ENCODE measurements at regions not wholly inside any gene's neighbourhood (a gene's known extent, or its start where the extent isn't known, plus 50 kb on each side); places are given as distances from the start of the nearest gene placed in this dataset.
"Not testable (repeated sequence)": the region's sequence is repeated elsewhere in the genome, so short reads cannot be mapped to it uniquely, and the experiment has no call there.

GRCh38 chr2:13353083-13353482 is 636.3 kb downstream of the TRIB2 start:
- TF ChIP-seq, protein P1, sequence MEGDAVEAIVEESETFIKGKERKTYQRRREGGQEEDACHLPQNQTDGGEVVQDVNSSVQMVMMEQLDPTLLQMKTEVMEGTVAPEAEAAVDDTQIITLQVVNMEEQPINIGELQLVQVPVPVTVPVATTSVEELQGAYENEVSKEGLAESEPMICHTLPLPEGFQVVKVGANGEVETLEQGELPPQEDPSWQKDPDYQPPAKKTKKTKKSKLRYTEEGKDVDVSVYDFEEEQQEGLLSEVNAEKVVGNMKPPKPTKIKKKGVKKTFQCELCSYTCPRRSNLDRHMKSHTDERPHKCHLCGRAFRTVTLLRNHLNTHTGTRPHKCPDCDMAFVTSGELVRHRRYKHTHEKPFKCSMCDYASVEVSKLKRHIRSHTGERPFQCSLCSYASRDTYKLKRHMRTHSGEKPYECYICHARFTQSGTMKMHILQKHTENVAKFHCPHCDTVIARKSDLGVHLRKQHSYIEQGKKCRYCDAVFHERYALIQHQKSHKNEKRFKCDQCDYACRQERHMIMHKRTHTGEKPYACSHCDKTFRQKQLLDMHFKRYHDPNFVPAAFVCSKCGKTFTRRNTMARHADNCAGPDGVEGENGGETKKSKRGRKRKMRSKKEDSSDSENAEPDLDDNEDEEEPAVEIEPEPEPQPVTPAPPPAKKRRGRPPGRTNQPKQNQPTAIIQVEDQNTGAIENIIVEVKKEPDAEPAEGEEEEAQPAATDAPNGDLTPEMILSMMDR (IDR thresholded peaks at IDR 0.05; ENCODE audit: insufficient read depth, low read length, poor library complexity, severe bottlenecking) = no peak
- DNase-seq (ENCODE audit: low read depth) = no peak
- no peaks in the 10 kb centered on the region for H3K36me3 ChIP-seq (ENCODE audit: control insufficient read depth, insufficient read depth, low read length)
- H3K27me3 ChIP-seq (ENCODE audit: control insufficient read depth, insufficient read depth, low read length) = no peaks in the 10 kb centered on the region
- no peak overlapping the region for H3K4me3 ChIP-seq (ENCODE audit: low read depth, low read length)

DNA sequence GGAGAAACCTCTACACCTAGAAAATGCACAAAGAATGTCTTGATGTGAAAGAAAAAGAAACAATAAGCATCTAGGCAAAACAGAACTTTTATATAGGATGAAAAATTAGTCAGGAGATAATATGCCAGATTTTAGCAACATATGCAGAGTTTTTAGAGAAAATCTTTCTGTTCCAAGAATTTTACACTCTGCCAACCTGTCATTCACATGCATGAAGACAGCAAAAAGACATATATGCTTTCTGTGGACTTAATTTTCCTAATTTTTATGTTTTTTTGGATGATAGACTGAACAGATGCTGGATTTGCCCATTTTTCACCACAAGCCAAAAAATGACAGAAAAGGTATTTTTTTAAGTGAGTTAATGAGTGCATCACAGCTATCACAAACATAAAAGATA is 637.3 kb downstream of the TRIB2 start:
- Histone ChIP-seq H3K4me3 (ENCODE audit: low read depth, low read length) (no peak overlapping the region), H3K27me3 (ENCODE audit: control insufficient read depth, insufficient read depth, low read length) (no peaks in the 10 kb centered on the region), H3K36me3 (ENCODE audit: control insufficient read depth, insufficient read depth, low read length) (no peaks in the 10 kb centered on the region)
- TF ChIP-seq, protein P1 (IDR thresholded peaks at IDR 0.05; ENCODE audit: insufficient read depth, low read length, poor library complexity, severe bottlenecking) = no peak
- DNase-seq (ENCODE audit: low read depth) = no peak

DNA sequence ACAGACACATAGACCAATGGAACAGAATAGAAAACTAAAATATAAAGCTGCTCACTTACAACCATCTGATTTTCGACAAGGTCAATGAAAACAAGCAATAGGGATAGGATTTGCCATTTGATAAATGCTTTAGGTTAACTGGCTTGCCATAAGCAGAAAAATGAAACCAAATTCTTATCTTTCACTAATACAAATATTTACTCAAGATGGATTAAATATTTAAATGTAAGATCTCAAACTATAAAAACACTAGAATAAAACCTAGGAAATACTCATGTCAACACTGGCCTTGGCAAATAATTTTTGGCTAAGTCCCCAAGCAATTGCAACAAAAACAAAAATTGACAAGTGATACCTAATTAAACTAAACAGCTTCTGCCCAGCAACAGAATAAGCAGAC is 665.2 kb downstream of the TRIB2 start:
- H3K27me3 ChIP-seq (ENCODE audit: control insufficient read depth, insufficient read depth, low read length); H3K36me3 ChIP-seq (ENCODE audit: control insufficient read depth, insufficient read depth, low read length); DNase-seq (ENCODE audit: low read depth); H3K4me3 ChIP-seq (ENCODE audit: low read depth, low read length): not testable (repeated sequence)

DNA sequence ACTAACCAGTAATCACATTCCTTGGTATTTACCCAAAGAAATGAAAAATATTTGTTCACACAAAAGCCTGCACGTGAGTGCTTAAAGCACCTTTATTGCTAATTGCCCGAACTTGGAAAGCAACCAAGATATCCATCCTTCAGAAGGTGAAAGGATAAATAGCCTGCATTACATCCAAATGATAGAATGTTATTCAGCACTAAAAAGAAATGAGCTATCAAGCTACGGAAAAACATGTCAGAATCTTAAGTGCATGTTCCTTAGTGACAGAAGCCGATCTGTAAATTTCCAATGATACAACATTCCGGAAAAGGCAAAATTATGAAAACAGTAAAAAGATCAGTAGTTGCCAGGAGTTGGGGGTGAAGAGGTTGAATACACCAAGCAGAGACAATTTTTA is 672.4 kb downstream of the TRIB2 start:
- H3K27me3 ChIP-seq (ENCODE audit: control insufficient read depth, insufficient read depth, low read length); H3K36me3 ChIP-seq (ENCODE audit: control insufficient read depth, insufficient read depth, low read length); H3K4me3 ChIP-seq (ENCODE audit: low read depth, low read length); DNase-seq (ENCODE audit: low read depth): not testable (repeated sequence)

DNA sequence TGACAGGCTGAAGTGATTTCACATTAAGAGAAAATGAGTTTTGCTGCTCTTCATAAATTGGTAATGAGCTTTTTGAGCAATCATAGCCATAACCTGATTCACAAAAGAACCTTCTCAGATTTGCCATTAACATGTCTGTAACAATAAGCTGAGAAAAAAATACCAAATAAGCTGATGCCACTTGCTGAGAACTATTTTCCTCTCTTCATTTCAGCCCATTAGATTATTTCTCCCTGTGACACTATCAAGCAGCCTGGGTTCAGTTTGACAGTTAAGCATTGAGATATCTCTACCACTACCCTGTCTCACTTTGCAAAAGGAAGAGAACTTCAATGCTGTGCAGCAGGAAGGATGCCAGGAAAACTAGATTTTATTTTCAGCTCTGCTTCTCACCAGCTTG is 673.9 kb downstream of the TRIB2 start:
- Histone ChIP-seq H3K36me3 (ENCODE audit: control insufficient read depth, insufficient read depth, low read length) (no peaks in the 10 kb centered on the region), H3K4me3 (ENCODE audit: low read depth, low read length) (no peak overlapping the region), H3K27me3 (ENCODE audit: control insufficient read depth, insufficient read depth, low read length) (no peaks in the 10 kb centered on the region)
- no peak for DNase-seq (ENCODE audit: low read depth)
- TF ChIP-seq, protein P1 (IDR thresholded peaks at IDR 0.05; ENCODE audit: insufficient read depth, low read length, poor library complexity, severe bottlenecking) = no peak

DNA sequence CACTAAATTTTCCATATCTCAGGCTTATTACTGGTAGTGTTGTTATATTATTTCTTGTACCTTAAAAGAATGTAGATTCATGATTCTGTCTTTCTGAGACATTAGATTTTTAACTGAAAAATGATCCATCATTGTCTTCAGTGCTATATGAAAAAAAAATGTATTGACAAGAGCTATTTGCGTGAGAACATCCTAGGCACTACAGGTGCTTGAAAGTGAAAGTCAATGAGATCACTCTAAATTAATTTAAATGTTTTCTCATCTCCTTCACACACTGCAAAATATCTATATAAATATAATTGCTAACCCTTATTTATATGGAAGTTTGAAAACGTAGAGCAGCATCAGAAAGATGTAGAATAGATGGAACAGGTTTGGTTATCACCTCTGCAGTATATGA is 684.6 kb downstream of the TRIB2 start:
- no peaks in the 10 kb centered on the region for H3K36me3 ChIP-seq (ENCODE audit: control insufficient read depth, insufficient read depth, low read length)
- H3K27me3 ChIP-seq (ENCODE audit: control insufficient read depth, insufficient read depth, low read length) = no peaks in the 10 kb centered on the region
- TF ChIP-seq, protein P1 (IDR thresholded peaks at IDR 0.05; ENCODE audit: insufficient read depth, low read length, poor library complexity, severe bottlenecking) = no peak
- DNase-seq (ENCODE audit: low read depth) = no peak
- H3K4me3 ChIP-seq (ENCODE audit: low read depth, low read length) = no peak overlapping the region

DNA sequence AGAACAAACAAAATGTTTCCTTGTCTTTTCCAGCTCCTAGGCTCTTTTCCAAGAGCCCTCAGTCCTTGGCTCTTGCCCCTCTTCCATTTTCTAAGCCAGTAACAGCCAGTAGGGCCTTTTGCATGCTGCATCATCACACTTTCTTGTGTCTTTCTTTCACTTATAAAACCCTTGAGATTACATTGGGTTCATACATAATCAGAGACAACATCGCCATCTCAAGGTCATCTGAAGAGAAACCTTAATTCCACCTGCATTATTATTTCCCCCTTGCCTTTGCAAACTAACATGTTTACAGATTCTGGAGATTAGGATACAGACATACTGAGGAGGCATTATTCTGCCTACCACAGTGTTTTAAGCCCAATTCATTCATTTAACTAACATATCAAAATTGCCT is 697.3 kb downstream of the TRIB2 start:
- TF ChIP-seq, protein P1 (IDR thresholded peaks at IDR 0.05; ENCODE audit: insufficient read depth, low read length, poor library complexity, severe bottlenecking) = no peak
- Histone ChIP-seq H3K27me3 (ENCODE audit: control insufficient read depth, insufficient read depth, low read length) (no peaks in the 10 kb centered on the region), H3K4me3 (ENCODE audit: low read depth, low read length) (no peak overlapping the region), H3K36me3 (ENCODE audit: control insufficient read depth, insufficient read depth, low read length) (no peaks in the 10 kb centered on the region)
- no peak for DNase-seq (ENCODE audit: low read depth)

Data from kidney epithelial cell (primary cell).